ENCODE measurements at regions not wholly inside any gene's neighbourhood (a gene's known extent, or its start where the extent isn't known, plus 50 kb on each side); places are given as distances from the start of the nearest gene placed in this dataset.

DNA sequence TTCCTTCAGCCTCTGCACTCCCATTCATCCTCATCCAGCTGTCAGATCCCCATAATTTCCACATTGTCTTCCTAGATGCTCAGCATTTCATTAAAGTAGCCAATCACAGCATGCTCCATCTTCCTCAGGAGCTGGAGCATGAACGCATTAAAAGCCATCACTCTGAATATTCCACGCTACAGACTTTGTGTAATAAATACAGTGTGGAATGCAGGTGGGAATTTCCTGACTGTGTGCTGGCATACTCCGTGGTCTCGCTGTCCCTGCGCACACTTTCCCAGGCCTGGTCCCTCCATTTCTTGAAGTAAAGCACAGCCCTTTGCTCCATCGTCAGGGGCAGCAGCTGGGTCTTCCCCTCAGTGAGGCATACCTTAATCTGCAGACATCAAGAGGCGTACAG lies 123.7 kb upstream of the NCK2 start:
- DNase-seq (ENCODE audit: low spot score): no peak

DNA sequence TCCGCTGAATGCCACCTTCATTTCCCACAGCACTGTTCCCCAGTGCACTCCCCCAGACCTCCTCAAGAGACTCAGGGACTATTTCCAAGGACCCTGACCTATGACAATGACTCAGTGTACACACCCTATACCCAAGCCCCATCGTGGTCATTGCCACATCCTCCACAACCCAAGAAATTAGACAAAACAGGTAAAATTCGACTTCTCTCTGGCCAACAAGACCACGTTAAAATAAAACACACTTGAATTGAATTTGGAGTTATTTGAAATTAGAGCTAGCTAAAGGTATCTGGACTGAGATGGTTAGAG lies 126.4 kb upstream of the NCK2 start:
- no peak for DNase-seq (ENCODE audit: low spot score)

DNA sequence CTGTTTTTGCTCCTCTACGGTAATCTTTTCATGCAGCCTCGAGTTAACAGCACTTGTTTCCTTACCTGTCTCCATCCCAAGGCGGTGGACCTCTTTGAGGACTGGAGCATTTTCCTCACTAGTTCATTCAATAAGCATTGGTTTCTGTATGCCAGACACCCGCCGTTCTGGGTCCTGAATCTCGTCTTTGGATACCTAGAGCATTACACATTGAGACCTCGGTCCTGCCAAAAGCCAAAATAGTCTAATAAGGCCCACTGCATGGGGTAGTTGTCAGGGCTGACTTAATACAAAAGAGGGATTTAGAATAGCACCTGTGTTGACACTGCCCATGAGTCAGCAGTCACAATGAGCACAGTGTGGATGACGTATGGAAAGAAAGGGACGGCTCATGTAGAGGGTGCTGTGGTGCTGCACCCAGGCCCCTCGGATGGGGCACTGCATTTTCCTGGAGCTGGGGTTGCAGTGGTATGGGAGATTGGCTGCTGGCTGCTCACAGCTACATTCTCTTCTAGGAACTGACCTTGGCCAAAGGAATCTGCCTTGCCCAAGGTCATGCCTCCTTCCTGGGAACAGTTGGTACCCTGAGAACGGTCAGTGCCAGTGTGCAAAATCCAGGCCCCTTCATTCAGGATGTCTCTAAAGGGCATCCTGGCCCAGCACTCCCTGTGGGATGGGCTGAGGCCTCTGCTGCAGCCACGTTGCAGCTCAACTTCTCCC lies 126.9 kb upstream of the NCK2 start:
- no peak for DNase-seq (ENCODE audit: low spot score)

DNA sequence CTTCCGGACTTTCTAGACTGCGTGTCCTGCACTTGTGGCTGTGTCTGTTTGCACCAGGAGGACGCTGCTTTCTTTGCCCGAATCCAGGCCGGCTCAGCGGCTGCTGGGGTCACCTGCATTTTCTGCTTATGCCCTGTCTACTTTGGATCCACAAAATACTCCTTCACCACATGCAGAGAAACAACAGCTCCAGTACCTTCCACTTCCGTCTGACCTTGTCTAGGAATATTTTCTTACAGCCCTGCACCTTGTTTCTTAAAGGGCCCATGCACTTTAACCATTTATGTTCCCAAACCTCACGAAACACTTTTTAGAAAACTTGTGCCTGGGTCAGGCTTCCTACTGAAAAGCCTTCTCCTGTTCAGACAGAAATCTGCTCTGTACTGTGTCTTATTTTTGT lies 129.4 kb upstream of the NCK2 start:
- no peak for DNase-seq (ENCODE audit: low spot score)

DNA sequence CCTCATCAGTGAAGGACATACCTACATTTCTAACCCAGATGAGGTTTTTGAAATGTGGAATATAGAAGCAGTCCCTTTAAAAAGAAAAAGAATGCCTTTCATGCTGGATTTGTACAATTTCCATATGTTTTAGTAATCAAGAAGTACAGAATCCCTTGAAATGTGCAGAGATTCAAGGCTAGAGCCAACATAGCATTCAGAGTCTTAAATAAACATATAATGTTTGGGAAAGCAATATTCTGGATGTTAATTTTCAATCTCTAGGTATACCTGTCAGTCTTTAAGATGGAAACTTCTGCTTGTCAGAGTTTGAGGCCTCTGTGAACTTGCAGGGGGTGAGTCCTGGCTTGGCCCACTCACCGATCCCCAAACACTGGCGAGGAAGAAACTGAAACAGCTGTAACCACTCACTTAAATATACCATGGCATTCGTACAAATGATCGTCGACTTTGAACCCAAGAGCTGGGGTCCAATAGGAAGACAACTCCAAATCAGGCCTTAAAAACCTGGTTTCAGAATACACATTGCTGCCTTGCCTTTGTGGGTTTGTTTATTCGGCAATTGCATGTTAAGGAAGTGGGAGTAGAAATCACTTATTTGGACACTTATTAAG lies 132.8 kb upstream of the NCK2 start:
- DNase-seq (ENCODE audit: low spot score): no peak

DNA sequence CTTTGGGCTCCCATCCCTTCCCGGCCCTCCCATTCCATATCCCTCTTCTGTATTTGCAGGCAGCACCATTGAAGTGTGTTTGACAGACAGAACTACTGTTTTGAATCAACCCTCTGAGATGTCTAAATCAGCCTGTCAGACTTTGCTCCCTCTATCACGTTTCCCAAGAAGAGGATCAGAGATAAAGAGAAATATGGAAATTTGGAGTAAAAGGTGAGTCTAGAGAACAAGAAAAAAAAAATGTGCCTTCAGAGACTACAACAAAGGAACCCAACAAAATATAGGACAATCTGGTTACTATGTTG lies 133.4 kb upstream of the NCK2 start:
- no peak for DNase-seq (ENCODE audit: low spot score)

DNA sequence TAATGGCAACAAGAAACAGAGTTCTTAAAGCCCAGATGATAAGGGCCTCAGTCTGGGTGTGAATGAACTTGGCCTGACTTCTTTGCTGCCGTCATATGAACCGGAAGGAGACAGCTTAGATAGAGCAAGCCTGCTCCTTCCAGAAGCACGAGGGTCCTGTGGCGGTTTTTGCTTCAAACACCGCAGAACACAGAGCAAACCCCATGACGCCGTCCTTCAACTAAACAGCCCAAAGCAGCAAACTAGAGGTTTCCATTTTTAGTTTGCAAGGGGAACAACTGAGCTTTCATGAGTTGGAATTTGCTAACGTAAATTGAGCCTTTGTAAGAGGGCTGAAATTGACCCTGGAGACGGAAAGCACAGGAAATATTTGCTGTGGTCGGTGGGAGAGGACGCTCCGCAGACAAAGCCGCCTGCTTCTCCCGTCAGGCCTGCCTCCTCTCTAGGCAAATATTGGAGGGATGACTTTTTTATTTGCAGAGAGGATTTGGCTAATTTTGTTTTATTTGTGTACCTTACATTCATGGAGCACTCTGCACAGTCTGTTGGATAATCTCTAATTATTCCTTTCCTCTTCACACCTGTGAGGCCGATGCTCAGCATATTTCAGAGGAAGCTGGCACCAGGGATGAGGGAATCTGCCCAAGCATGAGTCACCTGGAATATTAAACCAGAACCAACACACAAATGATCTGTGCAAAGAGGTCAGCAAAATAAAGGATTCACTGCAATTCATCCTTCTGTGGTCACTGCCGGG lies 134.0 kb upstream of the NCK2 start:
- DNase-seq (ENCODE audit: low spot score): no peak

DNA sequence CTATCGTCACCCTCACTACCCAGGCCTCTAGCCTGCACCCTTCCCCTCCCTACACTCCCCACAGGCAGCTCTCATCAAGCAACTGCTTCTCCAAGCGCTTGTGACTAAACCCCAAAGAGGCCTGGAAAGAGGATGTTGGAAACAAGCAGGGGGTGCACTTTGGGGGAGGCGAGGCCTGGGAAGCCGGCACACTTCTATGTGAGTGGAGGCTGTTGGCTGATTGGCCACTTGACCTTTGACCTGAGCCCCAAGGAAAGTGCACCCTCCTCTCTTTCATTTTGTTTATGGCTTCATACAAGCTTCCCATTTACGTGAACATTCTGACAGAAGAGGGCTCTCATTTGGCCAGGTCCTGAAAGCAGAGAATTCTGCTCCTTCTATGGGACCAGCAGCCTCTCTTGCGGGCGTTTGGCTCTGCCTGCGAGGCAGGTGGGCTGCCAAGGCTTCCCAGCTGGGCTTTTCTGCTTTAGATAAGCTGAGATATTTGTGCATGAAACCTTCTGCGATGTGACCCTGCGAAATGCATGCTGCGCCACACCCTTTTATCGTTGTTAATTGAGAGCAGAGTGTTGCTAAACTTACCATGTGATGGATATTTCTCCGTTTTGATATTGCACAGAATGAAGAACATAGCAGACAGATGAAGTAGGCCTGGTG lies 134.8 kb upstream of the NCK2 start:
- DNase-seq (ENCODE audit: low spot score): no peak

DNA sequence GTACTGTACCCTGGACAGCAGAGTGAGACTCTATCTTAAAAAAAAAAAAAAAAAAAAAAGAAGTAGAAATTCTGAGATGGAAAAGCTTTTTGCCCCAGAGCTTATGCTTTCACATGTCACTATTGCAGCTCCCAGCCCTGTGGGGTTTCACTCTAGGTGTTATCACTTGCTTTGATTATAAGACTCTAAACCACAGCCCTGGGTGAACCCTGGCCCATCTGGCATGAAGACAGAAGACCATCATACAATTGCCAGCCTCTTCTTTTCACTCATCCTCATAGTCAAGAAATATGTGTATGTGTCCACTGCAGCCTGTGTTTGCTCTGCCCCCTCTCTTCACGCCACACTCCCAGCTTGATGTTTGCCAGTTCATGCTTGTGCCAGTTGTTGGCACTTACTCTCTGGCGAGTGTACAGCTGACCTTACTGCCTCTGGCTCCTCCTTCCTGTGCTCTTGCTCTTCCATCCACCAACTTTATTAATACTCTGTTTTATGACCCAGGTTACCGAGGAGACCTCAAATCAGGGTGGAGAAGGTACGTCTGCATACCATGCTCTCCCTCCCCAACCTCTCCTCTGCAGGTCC lies 136.7 kb upstream of the NCK2 start:
- DNase-seq (ENCODE audit: low spot score): no peak

DNA sequence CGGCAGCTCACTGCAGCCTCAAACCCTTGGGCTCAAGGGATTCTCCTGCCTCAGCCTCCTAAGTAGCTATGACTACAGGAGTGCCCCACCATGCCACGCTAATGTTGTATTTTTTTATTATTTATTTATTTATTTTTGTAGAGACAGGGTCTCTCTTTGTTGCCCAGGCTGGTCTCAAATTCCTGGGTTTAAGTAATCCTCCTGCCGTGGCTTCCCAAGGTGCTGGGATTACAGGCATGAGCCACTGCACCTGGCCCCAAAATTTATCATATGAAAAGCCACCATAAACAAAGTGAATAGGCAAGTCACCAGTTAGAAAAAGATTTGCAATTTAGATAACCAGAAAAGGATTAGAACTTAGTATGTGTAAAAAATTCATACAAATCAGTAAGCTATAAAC lies 138.6 kb upstream of the NCK2 start:
- DNase-seq (ENCODE audit: low spot score): no peak

DNA sequence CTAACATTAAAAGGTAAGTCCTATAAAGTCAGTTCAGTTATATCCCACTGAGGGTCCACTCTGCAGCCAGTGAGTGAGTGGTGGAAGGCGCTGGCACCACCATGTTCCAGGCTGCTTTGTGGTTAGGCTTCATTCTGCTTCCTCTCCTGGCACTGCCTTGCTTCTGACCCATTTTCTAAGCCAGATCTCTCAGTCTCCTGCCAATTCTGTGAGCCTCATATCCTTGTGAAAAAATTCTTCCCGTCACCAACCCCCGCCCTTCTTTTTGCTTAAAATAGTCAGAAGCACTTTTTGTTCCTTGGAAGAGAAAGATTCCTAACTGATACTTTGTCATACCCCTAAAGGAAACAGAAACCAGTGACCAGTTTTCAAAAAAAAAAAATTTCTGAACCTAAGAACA lies 139.8 kb upstream of the NCK2 start:
- no peak for DNase-seq (ENCODE audit: low spot score)

DNA sequence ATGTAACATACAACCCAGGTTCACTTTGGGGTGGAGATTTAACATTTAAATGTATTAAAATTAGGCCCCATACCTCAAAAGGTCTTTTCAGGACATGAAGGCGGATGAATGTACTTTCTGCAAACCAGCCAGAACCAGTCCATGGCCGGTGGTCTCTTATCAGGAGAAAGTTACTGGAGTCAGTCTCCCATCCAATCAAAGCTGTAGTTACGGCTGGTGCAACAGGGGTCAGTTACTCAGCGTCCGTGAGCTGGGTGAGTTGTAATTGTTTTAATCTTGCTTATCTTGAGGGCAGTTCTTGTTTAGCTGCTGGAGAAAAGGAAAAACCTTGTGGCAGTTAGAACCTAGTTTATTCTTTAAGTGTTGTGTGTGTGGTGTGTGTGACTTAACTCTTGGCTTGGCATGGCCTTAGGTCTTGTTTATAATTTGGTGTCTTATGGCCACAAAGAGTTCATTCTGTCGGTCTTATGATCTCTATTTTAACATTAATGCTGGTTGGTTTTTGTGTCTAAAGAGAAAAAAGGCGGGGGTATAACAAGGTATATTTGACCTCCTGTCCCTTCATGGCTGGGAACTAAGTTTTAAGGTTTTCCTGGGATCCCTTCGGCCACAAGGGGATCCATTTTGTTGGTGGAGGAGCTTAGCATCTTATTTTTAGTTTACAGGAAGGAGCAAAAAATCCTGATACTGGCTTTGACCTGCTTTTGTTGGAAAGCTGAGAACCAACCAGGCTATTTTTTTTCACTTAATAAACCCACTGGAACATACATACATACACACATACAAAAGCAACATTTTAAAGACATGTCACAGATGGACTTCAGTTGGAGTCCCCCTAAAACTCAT lies 143.5 kb upstream of the NCK2 start:
- DNase-seq (ENCODE audit: low spot score): no peak

DNA sequence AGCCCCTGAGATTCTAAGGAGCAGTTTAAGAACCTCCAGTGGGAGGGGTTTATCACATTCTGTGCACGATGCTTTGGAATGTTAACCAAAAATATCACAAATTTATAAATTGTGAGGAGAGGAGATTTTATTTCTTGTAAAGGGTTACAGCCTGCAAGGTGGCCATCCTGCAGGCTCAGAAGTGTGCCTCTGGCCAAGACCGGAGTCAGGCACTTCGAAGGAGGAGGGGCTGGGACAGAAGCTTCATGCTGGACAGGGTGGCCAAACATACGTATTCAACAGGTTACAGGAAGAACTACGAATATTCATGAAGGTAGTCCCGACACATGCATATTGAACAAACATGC lies 144.1 kb upstream of the NCK2 start:
- DNase-seq (ENCODE audit: low spot score): no peak

DNA sequence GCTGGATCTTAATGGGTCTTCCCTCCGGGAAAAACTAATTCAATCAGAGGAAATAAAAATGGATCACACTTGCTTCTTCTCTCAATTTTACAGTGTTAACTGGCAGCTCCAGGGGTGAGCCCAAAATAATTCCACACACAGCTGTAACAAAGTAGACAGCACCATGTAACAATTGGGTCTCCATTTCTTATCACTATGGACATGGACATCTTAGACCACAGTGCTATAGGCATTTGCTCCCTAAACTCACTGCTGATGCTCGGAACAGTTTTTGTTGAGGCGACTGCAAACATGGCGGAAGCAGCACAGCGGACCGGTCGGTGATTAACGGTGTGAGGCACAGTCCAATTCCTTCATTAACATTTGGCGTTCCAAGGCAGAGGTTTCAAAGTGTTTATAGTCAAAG lies 144.7 kb upstream of the NCK2 start:
- DNase-seq (ENCODE audit: low spot score): no peak

DNA sequence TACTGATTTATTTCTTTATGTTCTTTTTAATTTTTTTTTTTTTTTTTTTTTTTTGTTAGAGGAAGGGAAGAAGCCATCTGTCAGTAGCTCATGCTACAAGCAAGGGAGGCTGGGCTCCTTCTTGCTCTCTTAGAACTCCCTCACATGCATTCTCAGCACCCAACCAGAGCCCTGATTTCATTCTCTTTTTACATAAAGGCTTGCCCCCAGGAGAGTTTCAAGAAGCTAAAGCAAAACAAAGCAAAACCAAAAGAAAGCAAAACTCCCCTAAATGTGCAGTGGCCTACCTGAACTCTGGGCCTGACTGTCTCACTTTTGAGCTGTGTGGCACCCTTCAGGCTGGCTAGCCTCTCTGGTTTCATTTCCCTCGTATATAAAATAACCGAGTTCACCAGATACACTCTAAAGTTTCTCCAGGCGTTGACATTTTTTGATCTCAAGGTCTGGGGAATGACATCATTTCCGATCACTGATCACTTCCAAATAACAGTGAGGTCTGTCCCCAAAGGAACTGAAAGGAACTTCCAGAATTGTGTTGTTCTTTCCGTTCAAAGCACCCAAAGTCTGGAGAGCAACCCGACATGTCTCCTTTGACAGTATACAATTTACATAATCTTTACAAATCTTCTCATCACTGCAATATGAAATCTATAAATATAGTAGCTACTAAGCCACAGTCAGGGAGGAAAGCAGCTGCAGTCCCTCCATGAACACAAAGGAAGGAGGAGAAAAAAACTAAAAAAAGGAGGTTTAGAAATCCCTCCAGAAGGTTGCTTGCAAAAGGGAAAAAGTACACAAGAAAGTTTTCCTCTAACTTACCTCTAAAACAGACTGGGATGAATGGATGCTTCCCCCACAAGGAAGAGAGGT lies 145.6 kb upstream of the NCK2 start:
- DNase-seq (ENCODE audit: low spot score): no peak

DNA sequence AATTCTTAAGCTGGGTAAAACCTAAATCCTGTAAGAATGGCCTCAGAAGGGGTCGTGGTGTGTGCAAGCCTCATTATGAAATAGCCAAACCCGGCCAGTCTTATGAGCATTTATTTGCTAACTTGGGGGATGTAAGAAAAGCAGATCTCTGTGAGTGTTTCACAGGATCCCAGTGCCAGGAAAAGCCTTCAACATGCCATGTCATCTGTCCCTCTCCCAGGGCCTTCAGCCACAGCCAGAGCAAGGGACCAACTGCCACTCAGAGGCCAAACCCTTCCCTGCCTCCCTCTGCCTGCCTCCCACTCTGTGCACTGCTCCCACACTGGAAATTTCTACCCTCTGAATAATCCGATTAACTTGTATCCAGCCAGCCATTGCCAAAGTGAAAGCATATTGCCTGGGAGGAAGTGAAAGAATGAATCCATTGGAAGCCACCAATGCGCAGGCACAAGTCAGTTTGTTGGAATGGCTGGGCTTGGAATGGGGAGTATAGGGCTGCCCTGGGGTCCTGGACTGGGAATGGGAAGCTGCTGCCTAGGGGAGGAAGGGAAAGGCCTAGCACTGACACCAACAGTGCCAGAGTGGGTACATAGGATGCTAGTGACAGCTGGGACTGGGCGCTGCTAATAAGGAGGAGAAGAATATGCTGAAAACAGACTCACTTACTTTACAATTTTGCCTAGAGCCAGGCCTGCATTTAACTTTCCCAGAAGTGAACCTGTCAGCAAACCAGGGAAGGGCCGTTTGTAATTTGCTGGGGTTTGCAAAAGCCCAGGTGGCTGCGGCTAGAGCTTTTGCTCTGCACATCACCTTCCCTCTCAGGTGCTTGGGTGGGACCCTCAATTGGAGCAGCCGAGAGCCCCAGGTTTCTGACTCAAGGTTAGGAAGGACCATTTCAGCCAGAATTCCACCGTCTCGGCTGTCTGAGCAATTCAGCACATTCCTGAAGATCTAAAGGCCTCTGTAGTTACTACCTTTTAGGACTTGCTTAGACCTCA lies 146.6 kb upstream of the NCK2 start:
- no peak for DNase-seq (ENCODE audit: low spot score)

DNA sequence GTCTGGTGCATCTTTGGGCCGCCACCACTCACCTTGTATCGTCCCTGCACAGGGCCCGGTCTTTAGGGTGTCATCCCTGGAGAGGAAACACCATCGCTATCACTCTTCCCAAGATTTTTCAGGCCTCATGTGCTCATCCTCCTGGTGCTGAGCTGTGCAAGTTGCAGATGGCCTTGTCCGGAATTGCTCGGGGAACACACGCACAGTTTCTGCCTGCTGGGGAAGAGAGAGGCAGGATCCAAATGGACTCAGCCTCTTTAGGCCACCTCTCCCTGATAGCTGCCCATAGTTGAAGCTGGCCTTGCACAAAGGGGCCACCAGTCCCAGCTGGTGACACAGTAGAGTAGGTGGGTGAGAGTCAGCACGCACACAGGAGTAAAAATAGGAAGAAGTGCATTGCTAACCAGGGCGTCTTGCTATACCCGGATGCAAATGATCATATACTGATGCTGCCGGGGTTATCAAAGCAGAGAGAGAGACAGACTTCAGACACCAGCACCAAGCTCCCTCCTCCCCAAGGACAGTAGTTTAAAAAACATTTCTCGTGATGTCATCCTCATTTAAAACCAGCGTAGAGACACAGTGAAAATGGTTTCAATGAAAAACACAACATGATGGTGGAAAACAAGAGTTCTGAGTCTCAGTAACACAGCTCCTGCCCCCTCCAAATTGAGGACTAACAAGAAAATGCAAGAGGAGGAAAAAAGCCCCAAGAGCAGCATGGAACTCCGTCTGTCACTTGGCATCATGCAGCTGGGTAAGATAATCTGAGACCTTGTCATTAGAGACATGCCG lies 147.5 kb upstream of the NCK2 start:
- DNase-seq (ENCODE audit: low spot score): no peak

DNA sequence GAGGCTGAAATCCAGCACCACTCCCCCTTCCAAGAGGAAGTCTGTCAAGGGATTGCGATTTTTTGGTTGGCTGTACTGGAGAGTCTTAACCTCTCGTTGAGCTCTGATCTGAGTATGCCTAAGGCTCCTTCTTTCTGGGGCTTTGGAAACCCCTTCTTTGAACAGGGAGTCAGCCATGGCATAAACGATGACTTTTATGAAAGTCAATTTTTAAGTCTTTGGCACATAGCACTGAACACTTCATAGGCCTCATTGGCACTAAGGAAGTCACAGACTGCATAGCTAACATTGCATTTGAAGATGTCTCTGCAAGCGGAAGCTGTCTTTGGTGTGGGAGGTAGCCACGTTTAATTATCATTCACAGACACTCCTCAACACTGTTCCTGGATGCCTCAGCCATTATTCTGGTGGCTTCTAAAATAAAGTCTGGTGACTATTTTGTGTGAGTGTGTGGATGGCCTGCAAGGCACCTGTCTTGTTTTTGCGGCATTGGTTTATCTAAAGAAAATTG lies 148.2 kb upstream of the NCK2 start:
- DNase-seq (ENCODE audit: low spot score): no peak

DNA sequence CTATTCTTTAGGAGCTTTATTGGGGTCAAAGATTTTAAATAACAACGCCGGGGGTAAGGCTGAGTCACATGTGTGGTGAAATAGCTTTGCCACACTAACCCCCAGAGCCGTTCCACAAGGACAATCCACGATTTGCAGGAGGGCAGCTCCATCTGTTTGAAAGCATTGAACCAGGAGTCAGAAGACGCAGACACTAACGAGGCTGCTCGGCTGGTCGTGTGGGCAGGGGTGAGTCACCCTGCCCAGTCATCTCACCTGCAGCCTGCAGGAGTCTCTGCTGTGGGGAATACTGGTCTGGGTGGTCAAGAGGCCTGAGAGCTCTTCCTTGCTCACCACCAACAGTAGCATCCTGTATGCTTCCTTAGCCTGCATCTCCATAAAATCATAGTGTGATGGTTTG lies 149.2 kb upstream of the NCK2 start:
- DNase-seq (ENCODE audit: low spot score): no peak
